OCI-LY1 (cell line): ENCODE measurements at regions not wholly inside any gene's neighbourhood (a gene's known extent, or its start where the extent isn't known, plus 50 kb on each side); places are given as distances from the start of the nearest gene placed in this dataset.

ENCODE experiments used
- H2AFZ ChIP-seq: fragments of 200-600 bp; sonication (generic), shearing (Covaris generic); 2 replicates; pipeline ENCODE4 v1.6.0; 2014; ENCODE audit warnings: antibody characterized with exemption, mild to moderate bottlenecking, low read length
- H3F3A ChIP-seq: fragments of 200-600 bp; sonication (generic), shearing (Covaris generic); 2 replicates; pipeline ENCODE4 v1.6.0; 2014; ENCODE audit warnings: mild to moderate bottlenecking, antibody characterized with exemption, low read length, moderate library complexity; ENCODE audit not compliant: insufficient read depth
- H3K27ac ChIP-seq: fragments of 200-600 bp; sonication (generic); 2 replicates; pipeline ENCODE4 v1.5.1; 2014; ENCODE audit warnings: low read length, mixed run types, mild to moderate bottlenecking, low read depth; ENCODE audit not compliant: poor library complexity, severe bottlenecking
- H3K27me3 ChIP-seq: fragments of 200-600 bp; sonication (generic); 2 replicates; pipeline ENCODE4 v1.6.0; 2014; ENCODE audit warnings: antibody characterized with exemption, mild to moderate bottlenecking, low read length, moderate library complexity; ENCODE audit not compliant: insufficient read depth
- H3K36me3 ChIP-seq: fragments of 200-600 bp; sonication (generic); 2 replicates; pipeline ENCODE4 v1.6.1; 2014; ENCODE audit warnings: mild to moderate bottlenecking, antibody characterized with exemption, low read length, moderate library complexity, mixed read lengths; ENCODE audit not compliant: insufficient read depth
- H3K4me1 ChIP-seq: fragments of 200-600 bp; sonication (generic); 2 replicates; pipeline ENCODE4 v1.5.1; 2014; ENCODE audit warnings: mild to moderate bottlenecking, low read length, moderate library complexity; ENCODE audit not compliant: insufficient read depth, severe bottlenecking
- H3K4me2 ChIP-seq: fragments of 200-600 bp; sonication (generic), shearing (Covaris generic); 2 replicates; pipeline ENCODE4 v1.6.1; 2014; ENCODE audit warnings: low read length
- H3K4me3 ChIP-seq: fragments of 200-600 bp; sonication (generic); 2 replicates; pipeline ENCODE4 v1.5.1; 2014; ENCODE audit warnings: low read length, low read depth, mild to moderate bottlenecking, mixed read lengths; ENCODE audit not compliant: poor library complexity, severe bottlenecking
- H3K79me2 ChIP-seq: fragments of 200-600 bp; shearing (Covaris generic); 2 replicates; pipeline ENCODE4 v1.6.1; 2016; ENCODE audit warnings: mixed run types, low read length, mixed read lengths; ENCODE audit not compliant: insufficient read depth
- H3K9ac ChIP-seq: fragments of 200-600 bp; sonication (generic), shearing (Covaris generic); 2 replicates; pipeline ENCODE4 v1.6.1; 2014; ENCODE audit warnings: mild to moderate bottlenecking, low read length, mixed read lengths
- H3K9me2 ChIP-seq: fragments of 200-600 bp; sonication (generic), shearing (Covaris generic); 2 replicates; pipeline ENCODE4 v1.6.1; 2014; ENCODE audit warnings: low read depth, mild to moderate bottlenecking, low read length, mixed read lengths
- H3K9me3 ChIP-seq: fragments of 200-600 bp; shearing (Covaris generic); 2 replicates; pipeline ENCODE4 v1.6.1; 2014; ENCODE audit warnings: low read length, mixed read lengths
- H4K20me1 ChIP-seq: fragments of 200-600 bp; sonication (generic), shearing (Covaris generic); 2 replicates; pipeline ENCODE4 v1.6.0; 2016; ENCODE audit warnings: mild to moderate bottlenecking, low read length; ENCODE audit not compliant: insufficient read depth
- CTCF ChIP-seq: fragments of 200-600 bp; sonication (generic), shearing (Covaris generic); IDR thresholded peaks from 2 replicates; pipeline ENCODE4 v1.5.1; 2017; ENCODE audit warnings: mild to moderate bottlenecking, antibody characterized with exemption, low read length, moderate library complexity, mixed read lengths
- EZH2 ChIP-seq: fragments of 200-600 bp; sonication (generic), shearing (Covaris generic); IDR thresholded peaks from 2 replicates; pipeline ENCODE4 v1.8.0; 2017; ENCODE audit warnings: borderline replicate concordance, mixed run types, mild to moderate bottlenecking, antibody characterized with exemption, low read length, moderate library complexity, mixed read lengths

- Histone ChIP-seq H3K9ac (no peak overlapping the region), H3K27me3 (no peaks in the 10 kb centered on the region), H3K79me2 (no peaks in the 10 kb centered on the region), H4K20me1 (no peaks in the 10 kb centered on the region), H3F3A (no peaks in the 10 kb centered on the region), H2AFZ (no peak overlapping the region), H3K4me1 (no peaks in the 10 kb centered on the region), H3K4me3 (no peak overlapping the region), H3K9me2 (no peaks in the 10 kb centered on the region), H3K9me3 (no peaks in the 10 kb centered on the region), H3K4me2 (no peak overlapping the region), H3K36me3 (no peaks in the 10 kb centered on the region), H3K27ac (no peak overlapping the region)
- TF ChIP-seq CTCF (no peak), EZH2 (no peak)
These were observed 677.9 kb upstream of the ADGRL3 start for GRCh38 chr4:60522265-60522664.

GRCh38 chr4:60531776-60532379, 668.2 kb upstream of the ADGRL3 start:
- no peak overlapping the region for H3K27ac ChIP-seq
- no peak overlapping the region for H3K4me2 ChIP-seq
- H3K79me2 ChIP-seq, result no peaks in the 10 kb centered on the region
- H3K4me3 ChIP-seq, result no peak overlapping the region
- H3K9ac ChIP-seq, result no peak overlapping the region
- H3F3A ChIP-seq, result no peaks in the 10 kb centered on the region
- no peaks in the 10 kb centered on the region for H3K36me3 ChIP-seq
- no peaks in the 10 kb centered on the region for H4K20me1 ChIP-seq
- H3K27me3 ChIP-seq, result no peaks in the 10 kb centered on the region
- H2AFZ ChIP-seq, result no peak overlapping the region
- H3K4me1 ChIP-seq, result no peaks in the 10 kb centered on the region
- no peaks in the 10 kb centered on the region for H3K9me3 ChIP-seq
- no peaks in the 10 kb centered on the region for H3K9me2 ChIP-seq
- TF ChIP-seq EZH2 (no peak), CTCF (no peak)

GRCh38 chr4:60544981-60545380, 655.1 kb upstream of the ADGRL3 start:
- H3K4me2 ChIP-seq, result no peak overlapping the region
- no peaks in the 10 kb centered on the region for H3K36me3 ChIP-seq
- H3K4me1 ChIP-seq, result no peaks in the 10 kb centered on the region
- H4K20me1 ChIP-seq, result no peaks in the 10 kb centered on the region
- H3K9ac ChIP-seq, result no peak overlapping the region
- no peaks in the 10 kb centered on the region for H3K9me3 ChIP-seq
- H3K4me3 ChIP-seq, result no peak overlapping the region
- no peaks in the 10 kb centered on the region for H3K79me2 ChIP-seq
- no peak overlapping the region for H3K27ac ChIP-seq
- H3F3A ChIP-seq, result no peaks in the 10 kb centered on the region
- H3K9me2 ChIP-seq, result no peaks in the 10 kb centered on the region
- H2AFZ ChIP-seq, result no peak overlapping the region
- H3K27me3 ChIP-seq, result no peaks in the 10 kb centered on the region
- TF ChIP-seq CTCF (no peak), EZH2 (no peak)
